Muscle of leg (tissue), 3 donors: ENCODE measurements at regions not wholly inside any gene's neighbourhood (a gene's known extent, or its start where the extent isn't known, plus 50 kb on each side); places are given as distances from the start of the nearest gene placed in this dataset.
A peak's percentile ranks its signal among the peaks of the same experiment; 100 is the strongest.

Experiments used
- DNase-seq: peaks from one replicate; pipeline ENCODE4 v3.0.0; 2013
- H3K27ac ChIP-seq: one replicate; pipeline ENCODE4 v1.5.1; 2013; ENCODE audit warnings: mild to moderate bottlenecking, low read length, control low read depth
- H3K27me3 ChIP-seq: one replicate; pipeline ENCODE4 v1.6.1; 2013; ENCODE audit warnings: low read length; ENCODE audit not compliant: control insufficient read depth, insufficient read depth
- H3K36me3 ChIP-seq: one replicate; pipeline ENCODE4 v1.6.1; 2013; ENCODE audit warnings: low read length; ENCODE audit not compliant: control insufficient read depth, insufficient read depth
- H3K4me1 ChIP-seq: one replicate; pipeline ENCODE4 v1.6.1; 2013; ENCODE audit warnings: low read length; ENCODE audit not compliant: control insufficient read depth, insufficient read depth
- H3K4me3 ChIP-seq: one replicate; pipeline ENCODE4 v1.5.1; 2013; ENCODE audit warnings: low read length, control low read depth
- H3K9me3 ChIP-seq: replicated peaks from 2 replicates; pipeline ENCODE4 v1.6.1; 2013; ENCODE audit warnings: low read depth, low read length; ENCODE audit not compliant: control insufficient read depth
- WGBS: methylation state at CpG from one replicate; pipeline ENCODE4 v1.1.5; 2013; ENCODE audit warnings: missing lambda C conversion rate; ENCODE audit not compliant: insufficient coverage; 5-methylcytosine and 5-hydroxymethylcytosine counted together

DNA sequence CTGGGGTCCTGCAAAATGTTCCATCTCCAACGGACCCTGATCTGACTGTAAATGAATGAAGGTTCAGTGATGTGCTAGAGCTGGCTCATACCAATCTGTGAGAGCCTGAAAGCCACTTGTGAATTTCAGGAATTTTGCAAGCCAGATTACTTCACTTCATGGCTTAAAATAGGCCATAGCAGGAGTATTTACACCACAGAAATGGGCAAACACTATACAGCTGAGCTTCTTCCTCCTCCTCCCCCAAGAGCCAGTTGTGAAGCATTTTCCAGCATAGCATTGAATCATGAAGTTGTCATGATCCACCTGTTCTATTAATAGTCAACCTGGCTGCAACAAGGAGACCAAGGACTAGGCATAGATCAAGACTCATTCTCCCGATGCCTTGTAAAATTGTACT, 141.3 kb upstream of the RASSF8 start:
- no CpG with 5 or more reads among the region's 2 CpGs for WGBS

DNA sequence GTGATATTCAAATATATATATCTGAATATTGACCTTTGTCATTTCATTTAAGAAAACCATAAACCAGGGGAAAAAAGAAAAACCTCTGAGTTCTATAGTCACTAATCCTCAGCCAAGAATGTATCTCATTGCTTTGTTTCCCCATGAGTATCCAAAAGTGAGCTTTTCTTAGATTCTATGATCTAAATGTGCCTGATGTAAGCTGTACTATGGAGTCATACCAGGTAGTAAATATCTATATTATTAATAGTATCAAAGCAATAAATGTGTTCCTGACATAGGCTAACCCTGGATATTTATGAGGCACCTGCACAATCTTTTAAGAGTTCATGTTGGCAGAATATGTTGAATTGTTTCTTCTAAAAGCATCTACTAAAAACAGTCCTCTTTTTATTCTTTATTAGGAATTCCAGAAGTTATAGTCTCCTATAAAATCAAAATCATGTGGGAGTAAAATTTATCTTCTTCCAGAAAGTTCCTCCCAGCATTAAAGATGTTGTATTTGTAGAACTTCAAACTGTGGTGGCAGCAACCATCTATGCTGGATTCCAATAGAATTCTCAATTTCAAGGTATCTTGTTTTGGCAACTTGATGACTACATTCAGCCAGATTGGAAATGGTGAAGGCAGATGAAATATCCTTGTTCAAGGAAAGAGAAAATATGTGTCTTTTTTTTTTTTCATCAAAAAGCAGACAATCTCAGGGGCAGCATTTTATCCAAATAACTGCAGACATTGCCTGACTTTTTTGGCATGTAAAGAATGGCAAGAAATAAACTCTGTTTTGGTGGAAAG, 139.7 kb upstream of the RASSF8 start:
- Histone ChIP-seq H3K4me3 (no peak overlapping the region), H3K36me3 (no peaks in the 10 kb centered on the region), H3K27ac (no peak overlapping the region), H3K27me3 (no peaks in the 10 kb centered on the region), H3K9me3 (no peaks in the 10 kb centered on the region), H3K4me1 (peaks cover 5% of the 10 kb centered on the region)
- DNase-seq, result peak; percentile 87

More for the DNA sequence above, 141.3 kb upstream of the RASSF8 start:
- no peaks in the 10 kb centered on the region for H3K27me3 ChIP-seq
- no peak overlapping the region for H3K4me3 ChIP-seq
- no peaks in the 10 kb centered on the region for H3K36me3 ChIP-seq
- no peaks in the 10 kb centered on the region for H3K9me3 ChIP-seq
- peaks cover 5% of the 10 kb centered on the region for H3K4me1 ChIP-seq
- no peak for DNase-seq
- no peak overlapping the region for H3K27ac ChIP-seq

DNA sequence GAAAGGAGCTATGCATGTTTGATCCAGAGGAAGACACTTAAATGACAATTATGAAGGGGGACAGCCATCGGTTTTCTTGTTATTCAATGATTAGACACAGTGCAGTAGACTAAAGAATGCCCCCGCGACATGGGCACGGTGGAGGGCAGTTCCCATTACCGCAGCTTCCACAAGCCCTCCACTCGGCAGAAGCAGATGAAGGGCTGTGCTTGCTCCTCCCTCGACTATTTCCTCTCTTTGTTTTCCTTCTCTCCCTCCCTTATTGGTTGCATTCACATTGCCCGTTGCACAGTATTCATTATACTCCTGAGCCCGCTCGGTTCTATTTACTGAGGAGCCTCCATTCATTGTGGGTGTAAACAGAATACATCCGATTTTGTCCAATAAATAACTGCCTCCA, 138.8 kb upstream of the RASSF8 start:
- no peak for DNase-seq
- WGBS, result 40% methylated on average over 1 of the region's 11 CpGs
- Histone ChIP-seq H3K4me1 (peaks cover 8% of the 10 kb centered on the region), H3K27me3 (no peaks in the 10 kb centered on the region), H3K4me3 (no peak overlapping the region), H3K36me3 (no peaks in the 10 kb centered on the region), H3K27ac (no peak overlapping the region), H3K9me3 (no peaks in the 10 kb centered on the region)

DNA sequence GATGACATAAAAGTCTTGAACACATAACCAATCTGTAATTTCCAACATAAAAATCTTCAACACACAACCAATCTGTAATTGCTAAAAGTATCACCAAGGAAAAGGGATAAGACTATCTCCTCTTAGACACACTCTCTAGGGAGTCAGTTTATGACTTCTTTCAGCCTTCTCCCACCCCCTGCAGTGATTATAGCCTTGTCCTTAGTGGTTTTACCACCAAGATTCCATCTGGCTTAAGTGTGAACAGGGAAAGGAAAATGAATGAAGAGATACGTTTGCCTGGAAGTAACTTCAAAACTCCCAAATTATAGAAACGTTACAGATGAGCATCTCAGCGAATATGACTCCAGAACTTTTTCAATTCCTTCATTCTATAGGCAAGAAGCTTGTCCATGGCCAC, 136.2 kb upstream of the RASSF8 start:
- H3K27me3 ChIP-seq, result no peaks in the 10 kb centered on the region
- no peak for DNase-seq
- H3K4me1 ChIP-seq, result peaks cover 11% of the 10 kb centered on the region
- no peaks in the 10 kb centered on the region for H3K36me3 ChIP-seq
- H3K27ac ChIP-seq, result no peak overlapping the region
- no peak overlapping the region for H3K4me3 ChIP-seq
- WGBS, result no CpG with 5 or more reads among the region's 3 CpGs
- H3K9me3 ChIP-seq, result no peaks in the 10 kb centered on the region

DNA sequence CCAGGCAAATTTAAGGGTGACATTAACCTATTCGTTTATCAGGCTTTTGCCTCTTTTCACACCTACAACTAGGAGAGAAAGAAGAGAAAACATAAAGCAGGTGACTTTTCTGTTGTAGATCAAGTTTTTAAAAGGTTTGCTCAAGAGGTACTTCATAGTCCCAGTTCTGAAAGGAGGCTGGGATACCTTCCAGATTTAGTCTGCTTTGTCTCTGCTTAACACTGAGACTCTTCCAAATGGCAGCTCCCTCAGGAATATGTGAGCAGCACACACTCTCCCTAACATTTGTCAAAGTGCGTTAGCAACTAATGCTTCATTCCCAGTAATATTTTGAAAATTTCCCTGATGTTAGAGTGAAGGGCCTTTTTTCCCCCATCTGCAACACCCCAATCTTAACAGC, 133.7 kb upstream of the RASSF8 start:
- no peaks in the 10 kb centered on the region for H3K9me3 ChIP-seq
- no peak overlapping the region for H3K4me3 ChIP-seq
- no peaks in the 10 kb centered on the region for H3K27me3 ChIP-seq
- peak overlapping the region; percentile 81 for H3K27ac ChIP-seq
- no CpG with 5 or more reads among the region's 2 CpGs for WGBS
- peaks cover 16% of the 10 kb centered on the region for H3K4me1 ChIP-seq
- DNase-seq, result peak; percentile 96
- no peaks in the 10 kb centered on the region for H3K36me3 ChIP-seq

DNA sequence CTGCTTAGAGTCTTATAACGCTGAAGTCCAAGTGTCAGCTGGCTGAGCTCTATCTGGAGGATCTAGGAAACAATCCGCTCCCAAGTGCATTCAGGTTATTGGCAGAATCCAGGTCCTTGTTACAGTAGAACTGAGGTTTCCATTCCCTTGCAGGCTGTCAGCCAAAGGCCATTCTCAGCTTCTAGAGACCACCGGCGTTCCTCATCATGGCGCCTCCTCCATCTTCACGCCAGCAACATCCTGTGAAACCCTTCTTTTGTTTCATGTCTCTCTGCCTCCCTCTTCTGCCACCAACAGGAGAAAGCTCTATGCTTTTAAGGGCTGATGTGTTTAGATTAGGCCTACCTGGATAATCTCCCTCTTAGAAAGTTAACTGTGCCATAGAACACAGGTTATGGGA, 133.0 kb upstream of the RASSF8 start:
- no peaks in the 10 kb centered on the region for H3K27me3 ChIP-seq
- H3K36me3 ChIP-seq, result no peaks in the 10 kb centered on the region
- no peaks in the 10 kb centered on the region for H3K9me3 ChIP-seq
- WGBS, result 40% methylated on average over 1 of the region's 6 CpGs
- peaks cover 16% of the 10 kb centered on the region for H3K4me1 ChIP-seq
- no peak overlapping the region for H3K4me3 ChIP-seq
- peak overlapping the region; percentile 81 for H3K27ac ChIP-seq
- peak; percentile 98 for DNase-seq

DNA sequence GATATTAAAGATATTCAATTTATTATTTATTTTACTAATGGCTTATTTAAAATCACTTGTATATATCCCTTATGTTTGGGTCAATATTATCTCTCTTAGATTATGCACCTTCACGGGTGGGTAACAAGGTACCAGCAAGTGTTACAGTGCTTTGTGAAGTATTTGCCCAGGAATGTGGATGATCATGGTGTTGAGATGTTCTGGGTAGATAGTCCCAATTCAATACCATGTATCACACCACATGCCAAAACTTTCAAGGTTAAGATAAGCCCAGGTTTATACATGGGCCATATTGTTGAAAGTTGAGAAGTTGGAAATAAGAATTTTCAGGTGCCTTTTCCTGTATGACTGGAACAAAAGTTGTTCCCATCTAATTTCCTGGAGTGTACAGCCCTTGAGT, 131.3 kb upstream of the RASSF8 start:
- no CpG with 5 or more reads among the region's 1 CpG for WGBS
- no peak overlapping the region for H3K27ac ChIP-seq
- H3K9me3 ChIP-seq, result no peaks in the 10 kb centered on the region
- DNase-seq, result no peak
- no peak overlapping the region for H3K4me3 ChIP-seq
- no peaks in the 10 kb centered on the region for H3K36me3 ChIP-seq
- H3K27me3 ChIP-seq, result no peaks in the 10 kb centered on the region
- H3K4me1 ChIP-seq, result peaks cover 12% of the 10 kb centered on the region

DNA sequence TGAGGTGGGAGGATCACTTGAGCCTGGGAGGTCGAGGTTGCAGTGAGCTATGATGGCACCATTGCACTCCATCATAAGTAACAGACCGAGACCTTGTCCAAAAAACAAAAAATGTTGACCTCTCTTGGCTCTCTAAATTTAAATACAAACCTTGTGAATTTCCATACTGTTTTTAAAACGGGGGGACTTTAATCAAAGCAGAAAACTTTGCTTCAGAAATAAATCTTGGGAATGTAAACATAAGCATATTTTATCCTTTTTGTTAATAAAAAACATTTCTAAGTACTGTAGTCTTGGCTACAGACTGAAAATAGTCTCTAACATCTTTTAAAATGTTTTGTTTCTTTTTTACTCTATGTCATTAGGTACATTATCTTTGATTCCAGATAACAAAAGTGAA, 130.7 kb upstream of the RASSF8 start:
- H3K36me3 ChIP-seq, result no peaks in the 10 kb centered on the region
- H3K27me3 ChIP-seq, result no peaks in the 10 kb centered on the region
- H3K9me3 ChIP-seq, result no peaks in the 10 kb centered on the region
- no peak overlapping the region for H3K4me3 ChIP-seq
- no peak overlapping the region for H3K27ac ChIP-seq
- peaks cover 12% of the 10 kb centered on the region for H3K4me1 ChIP-seq
- no CpG with 5 or more reads among the region's 3 CpGs for WGBS
- no peak for DNase-seq

DNA sequence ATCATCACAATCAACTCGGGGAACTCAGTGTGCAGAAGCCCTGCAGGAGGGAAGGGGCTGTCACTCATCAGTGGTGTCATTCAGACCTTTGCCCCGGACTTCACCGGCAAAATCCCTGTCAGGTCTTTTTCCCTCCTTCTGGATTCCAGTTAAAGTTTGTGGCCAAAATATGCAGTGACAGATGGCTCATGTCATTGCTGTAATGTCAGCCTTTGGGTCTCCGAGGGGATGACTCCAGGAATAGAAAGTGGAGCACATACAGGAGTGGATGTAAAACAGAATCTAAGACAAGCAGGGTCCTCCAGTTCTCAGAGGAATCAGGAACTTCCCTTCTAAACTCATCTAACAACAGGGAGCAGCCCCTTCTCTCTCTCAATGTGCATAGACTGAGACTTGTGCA, 130.3 kb upstream of the RASSF8 start:
- no peak overlapping the region for H3K27ac ChIP-seq

DNA sequence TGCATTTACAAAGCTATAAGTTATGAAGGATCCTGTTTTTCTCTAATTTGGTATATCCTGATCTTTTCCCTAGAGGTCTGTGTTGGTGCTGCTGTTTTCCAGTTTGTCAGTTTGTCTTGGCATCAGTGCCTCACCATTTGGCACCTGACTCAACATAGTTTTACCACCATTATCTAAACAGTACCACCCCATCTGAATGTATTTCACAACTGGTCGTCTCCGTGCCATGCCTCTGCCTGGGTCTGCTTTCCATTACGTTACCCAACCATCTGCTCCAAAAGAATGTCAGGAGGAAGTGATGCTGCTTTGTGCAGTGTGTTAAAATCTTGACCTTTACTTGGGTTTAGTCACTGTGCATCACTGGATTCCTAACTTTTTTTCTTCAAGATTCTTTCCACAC, 129.3 kb upstream of the RASSF8 start:
- H3K27me3 ChIP-seq, result no peaks in the 10 kb centered on the region
- H3K36me3 ChIP-seq, result no peaks in the 10 kb centered on the region
- DNase-seq, result peak; percentile 46
- no peak overlapping the region for H3K27ac ChIP-seq
- no peak overlapping the region for H3K4me3 ChIP-seq
- peaks cover 12% of the 10 kb centered on the region for H3K4me1 ChIP-seq
- no CpG with 5 or more reads among the region's 3 CpGs for WGBS
- H3K9me3 ChIP-seq, result no peaks in the 10 kb centered on the region

More for the DNA sequence above, 130.3 kb upstream of the RASSF8 start:
- Histone ChIP-seq H3K4me1 (peaks cover 12% of the 10 kb centered on the region), H3K9me3 (no peaks in the 10 kb centered on the region), H3K4me3 (no peak overlapping the region), H3K36me3 (no peaks in the 10 kb centered on the region), H3K27me3 (no peaks in the 10 kb centered on the region)
- DNase-seq, result no peak
- WGBS, result 20% methylated on average over 2 of the region's 4 CpGs

DNA sequence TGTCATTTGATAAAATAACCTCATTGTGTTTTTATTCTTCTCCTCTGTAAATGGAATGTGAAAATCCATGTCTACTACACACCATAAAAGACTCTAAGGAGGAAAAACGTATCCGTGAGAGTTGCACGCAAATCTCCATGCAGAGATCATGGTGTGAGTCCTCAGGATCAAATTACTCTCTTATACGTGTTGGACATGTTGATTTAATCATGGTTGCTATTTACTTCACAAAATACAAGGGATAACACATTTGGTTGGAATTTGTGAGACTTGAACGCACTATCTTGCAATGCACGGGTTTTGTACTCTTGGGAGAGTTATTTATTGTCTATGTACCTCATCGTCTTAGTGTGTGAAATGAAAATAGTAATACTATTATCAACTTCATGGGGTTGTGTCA, 128.0 kb upstream of the RASSF8 start:
- Histone ChIP-seq H3K4me3 (no peak overlapping the region), H3K36me3 (no peaks in the 10 kb centered on the region), H3K9me3 (no peaks in the 10 kb centered on the region), H3K4me1 (peaks cover 5% of the 10 kb centered on the region), H3K27ac (peak overlapping the region; percentile 35), H3K27me3 (no peaks in the 10 kb centered on the region)
- no CpG with 5 or more reads among the region's 7 CpGs for WGBS
- DNase-seq, result peak; percentile 88
